Adrenal gland (tissue), 9 donors: ENCODE measurements at regions not wholly inside any gene's neighbourhood (a gene's known extent, or its start where the extent isn't known, plus 50 kb on each side); places are given as distances from the start of the nearest gene placed in this dataset.

Experiments
- DNase-seq, 7 donors: peaks; one replicate each; pipeline ENCODE4 v3.0.0-alpha.2; 2019 to 2020
- H3K27ac ChIP-seq, 5 donors: fragments of 200-600 bp; sonication (generic) in 4 of 5; 1 replicate in 3 of 5; 2 replicates in 2 of 5; pipeline versions ENCODE4 v1.5.1 to v1.8.0; 2016 to 2020; ENCODE audit warnings: mild to moderate bottlenecking in 1 of 5
- H3K27me3 ChIP-seq: fragments of 200-600 bp; 2 replicates; pipeline ENCODE4 v1.8.0; 2021
- H3K36me3 ChIP-seq, 2 donors: fragments of 200-600 bp; replicated peaks in 1 of 2; 1 replicate in 1 of 2; 2 replicates in 1 of 2; pipeline versions ENCODE4 v1.5.1 to v1.8.0; 2018 to 2022
- H3K4me1 ChIP-seq, 2 donors: fragments of 200-600 bp; replicated peaks in 1 of 2; 1 replicate in 1 of 2; 2 replicates in 1 of 2; pipeline versions ENCODE4 v1.5.1 to v1.8.0; 2018 to 2021
- H3K4me3 ChIP-seq, 4 donors: fragments of 200-600 bp; sonication (generic) in 3 of 4; one replicate each; pipeline ENCODE4 v1.5.1; 2016 to 2018
- H3K9me3 ChIP-seq, 3 donors: fragments of 200-600 bp; sonication (generic) in 1 of 3; replicated peaks in 1 of 3; 1 replicate in 2 of 3; 2 replicates in 1 of 3; pipeline versions ENCODE4 v1.5.1 to v1.8.0; 2016 to 2021
- POLR2A ChIP-seq, 2 donors: fragments of 450-650 bp; IDR thresholded peaks; one replicate each; pipeline ENCODE4 v1.6.1; 2017; ENCODE audit warnings: antibody characterized with exemption in 2 of 2, mild to moderate bottlenecking in 2 of 2, moderate library complexity in 1 of 2
- WGBS, 4 donors: extraction: QIAGEN DNeasy Blood & Tissue Kit in 2 of 4; methylation state at CpG; one replicate each; pipeline versions ENCODE4 v1.1.5 to v1.1.7; 2013 to 2017; 5-methylcytosine and 5-hydroxymethylcytosine counted together
- intact Hi-C, 2 donors: fragments of 100-400 bp; cut with DNase I; formaldehyde crosslinking; loops; one replicate each; pipeline versions ENCODE4 v1.14.1 to v1.15.0; 2022 to 2023
- TF ChIP-seq, protein P1 (sequence below), 6 experiments: fragments of 450-650 bp in 4 of 6; fragments of 200-600 bp in 2 of 6; sonication (generic) in 1 of 6; IDR thresholded peaks; 1 replicate in 5 of 6; 2 replicates in 1 of 6; pipeline versions ENCODE4 v1.5.1 to v1.8.0; 2016 to 2021; ENCODE audit warnings: antibody characterized with exemption in 6 of 6, mild to moderate bottlenecking in 2 of 6, moderate library complexity in 1 of 6
- donor health status: healthy with polysubstance abuse.
- donor health status: Bipolar disorder and iron deficiency.
- donor health status: DM: yes; HTN: yes; CAD: no.
- donor health status: DM: no; HTN: no; CAD: no.
- donor health status: DM: no; HTN: no; CAD: no.

DNA sequence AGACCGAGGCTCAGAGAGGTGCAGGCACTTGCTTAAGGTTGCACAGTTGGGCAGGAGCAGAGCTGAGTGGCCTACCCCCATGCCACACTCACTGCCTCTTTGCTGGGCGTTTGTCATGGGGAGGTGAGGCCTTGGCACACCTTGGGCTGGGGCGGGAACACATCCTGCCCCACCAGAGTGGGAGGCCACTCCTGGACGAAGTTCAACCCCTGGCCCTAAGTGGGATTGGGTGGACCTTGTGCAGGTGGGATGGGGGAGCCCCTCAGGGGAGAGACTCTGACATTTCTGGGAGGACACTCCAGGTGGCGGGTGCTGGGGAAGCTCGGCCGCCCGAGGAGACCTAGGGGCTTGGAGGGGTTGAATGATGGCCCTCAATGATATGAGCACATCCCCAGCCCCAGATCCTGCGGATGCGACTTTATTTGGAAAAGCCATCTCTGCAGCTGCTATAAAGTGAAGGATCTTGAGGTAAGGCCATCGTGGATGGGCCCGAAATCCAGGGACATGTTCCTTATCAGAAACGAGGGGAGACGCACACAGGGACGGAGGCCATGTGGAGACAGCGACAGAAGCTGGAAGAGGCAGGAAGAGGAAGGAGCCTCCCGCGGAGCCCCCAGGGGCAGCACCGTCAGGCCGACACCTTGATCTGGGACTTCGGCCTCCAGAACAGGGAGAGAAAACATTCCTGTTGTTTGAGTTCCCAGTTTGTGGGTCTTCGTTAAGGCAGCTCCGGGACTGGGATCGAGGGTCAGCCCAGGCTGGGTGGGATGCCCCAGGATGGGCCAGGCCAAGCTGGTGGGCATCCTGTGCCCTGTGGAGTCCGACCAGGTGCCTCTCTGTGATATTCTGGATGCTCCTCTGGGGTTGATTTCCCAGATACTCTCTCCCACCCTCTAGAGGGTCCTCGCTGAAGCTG, 111.6 kb upstream of the LRPAP1 start:
- DNase-seq: no peak
- H3K27me3 ChIP-seq: no peaks in the 10 kb centered on the region
- H3K9me3 ChIP-seq: no peaks in the 10 kb centered on the region
- intact Hi-C loops: no loop called here
- no peak overlapping the region for H3K4me3 ChIP-seq
- H3K4me1 ChIP-seq: no peaks in the 10 kb centered on the region
- no peak for TF ChIP-seq POLR2A (IDR thresholded peaks at IDR 0.05)
- TF ChIP-seq, protein P1, sequence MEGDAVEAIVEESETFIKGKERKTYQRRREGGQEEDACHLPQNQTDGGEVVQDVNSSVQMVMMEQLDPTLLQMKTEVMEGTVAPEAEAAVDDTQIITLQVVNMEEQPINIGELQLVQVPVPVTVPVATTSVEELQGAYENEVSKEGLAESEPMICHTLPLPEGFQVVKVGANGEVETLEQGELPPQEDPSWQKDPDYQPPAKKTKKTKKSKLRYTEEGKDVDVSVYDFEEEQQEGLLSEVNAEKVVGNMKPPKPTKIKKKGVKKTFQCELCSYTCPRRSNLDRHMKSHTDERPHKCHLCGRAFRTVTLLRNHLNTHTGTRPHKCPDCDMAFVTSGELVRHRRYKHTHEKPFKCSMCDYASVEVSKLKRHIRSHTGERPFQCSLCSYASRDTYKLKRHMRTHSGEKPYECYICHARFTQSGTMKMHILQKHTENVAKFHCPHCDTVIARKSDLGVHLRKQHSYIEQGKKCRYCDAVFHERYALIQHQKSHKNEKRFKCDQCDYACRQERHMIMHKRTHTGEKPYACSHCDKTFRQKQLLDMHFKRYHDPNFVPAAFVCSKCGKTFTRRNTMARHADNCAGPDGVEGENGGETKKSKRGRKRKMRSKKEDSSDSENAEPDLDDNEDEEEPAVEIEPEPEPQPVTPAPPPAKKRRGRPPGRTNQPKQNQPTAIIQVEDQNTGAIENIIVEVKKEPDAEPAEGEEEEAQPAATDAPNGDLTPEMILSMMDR (IDR thresholded peaks at IDR 0.05): no peak
- no peaks in the 10 kb centered on the region for H3K36me3 ChIP-seq
- H3K27ac ChIP-seq: no peak overlapping the region
- 79 to 86% (median 85%) methylated on average over 22 to 26 of the region's 26 CpGs for WGBS, 4 donors

DNA sequence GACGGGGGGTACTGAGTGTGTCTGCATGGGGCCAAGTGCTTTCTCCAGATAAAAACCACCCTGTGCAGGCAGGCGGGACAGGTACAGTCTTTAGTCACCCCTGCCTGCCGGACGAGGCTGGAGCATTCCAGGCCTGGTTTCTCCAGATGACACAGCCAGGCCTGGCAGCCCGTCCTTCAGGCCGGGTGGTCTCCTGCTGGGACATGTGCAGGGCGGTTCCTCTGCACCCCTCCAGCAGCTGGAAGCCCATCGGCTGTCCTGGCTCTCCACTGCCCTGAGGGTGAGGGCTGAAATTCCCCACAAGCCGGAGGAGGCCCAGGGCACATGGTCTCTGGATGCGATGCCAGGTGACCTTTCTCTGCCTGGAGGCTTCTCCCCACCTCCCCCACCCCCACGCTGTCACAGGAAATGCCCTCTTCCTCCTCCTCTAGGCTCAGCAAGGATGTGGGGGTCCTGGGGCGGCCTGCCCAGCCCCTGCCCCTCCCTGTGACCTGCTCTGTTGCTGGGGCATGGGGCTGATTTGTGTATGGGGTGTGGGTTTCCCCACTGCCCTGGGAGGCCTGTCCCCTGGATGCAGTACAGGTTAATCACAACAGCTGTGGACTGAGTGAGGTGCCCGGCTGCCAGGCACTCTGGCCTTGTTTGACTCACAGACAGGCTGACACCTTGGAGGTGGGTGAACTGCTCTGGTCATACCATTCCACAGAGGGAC, 110.7 kb upstream of the LRPAP1 start:
- Histone ChIP-seq H3K9me3 (no peaks in the 10 kb centered on the region), H3K4me1 (no peaks in the 10 kb centered on the region), H3K27ac (no peak overlapping the region), H3K4me3 (no peak overlapping the region), H3K36me3 (no peaks in the 10 kb centered on the region), H3K27me3 (no peaks in the 10 kb centered on the region)
- WGBS, 4 donors: 75 to 84% (median 77%) methylated on average over 4 to 13 of the region's 13 CpGs
- TF ChIP-seq, protein P1 (IDR thresholded peaks at IDR 0.05): no peak
- no peak for TF ChIP-seq POLR2A (IDR thresholded peaks at IDR 0.05)
- DNase-seq: no peak
- intact Hi-C loops: no loop called here

DNA sequence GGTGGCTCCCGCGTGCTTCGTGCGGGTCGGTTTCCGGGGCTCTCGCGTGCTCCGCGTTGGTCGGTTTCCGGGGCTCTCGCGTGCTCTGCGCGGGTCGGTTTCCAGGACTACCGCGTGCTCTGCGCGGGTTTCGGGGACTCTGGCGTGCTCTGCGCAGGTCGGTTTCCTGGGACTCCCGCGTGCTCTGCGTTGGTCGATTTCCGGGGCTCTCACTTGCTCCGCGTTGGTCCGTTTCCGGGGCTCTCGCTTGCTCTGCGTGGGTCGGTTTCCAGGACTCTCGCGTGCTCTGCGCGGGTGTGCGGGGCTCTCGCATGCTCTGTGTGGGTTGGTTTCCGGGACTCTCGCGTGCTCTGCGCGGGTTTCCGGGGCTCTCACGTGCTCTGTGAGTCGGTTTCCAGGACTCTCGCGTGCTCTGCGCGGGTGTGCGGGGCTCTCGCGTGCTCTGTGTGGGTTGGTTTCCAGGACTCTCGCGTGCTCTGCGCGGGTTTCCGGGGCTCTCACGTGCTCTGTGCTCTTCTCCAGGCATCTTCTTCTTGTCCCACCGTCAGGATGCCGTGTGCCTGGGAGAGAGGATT, 109.9 kb upstream of the LRPAP1 start:
- no peak overlapping the region for H3K27ac ChIP-seq
- intact Hi-C loops: no loop called here
- no peaks in the 10 kb centered on the region for H3K9me3 ChIP-seq
- TF ChIP-seq, protein P1 (IDR thresholded peaks at IDR 0.05): no peak
- TF ChIP-seq POLR2A (IDR thresholded peaks at IDR 0.05): no peak
- H3K4me1 ChIP-seq: no peaks in the 10 kb centered on the region
- no peaks in the 10 kb centered on the region for H3K27me3 ChIP-seq
- no peak overlapping the region for H3K4me3 ChIP-seq
- no peaks in the 10 kb centered on the region for H3K36me3 ChIP-seq
- no peak for DNase-seq
- WGBS, 4 donors: 90 to 95% (median 94%) methylated on average over 48 to 66 of the region's 66 CpGs

DNA sequence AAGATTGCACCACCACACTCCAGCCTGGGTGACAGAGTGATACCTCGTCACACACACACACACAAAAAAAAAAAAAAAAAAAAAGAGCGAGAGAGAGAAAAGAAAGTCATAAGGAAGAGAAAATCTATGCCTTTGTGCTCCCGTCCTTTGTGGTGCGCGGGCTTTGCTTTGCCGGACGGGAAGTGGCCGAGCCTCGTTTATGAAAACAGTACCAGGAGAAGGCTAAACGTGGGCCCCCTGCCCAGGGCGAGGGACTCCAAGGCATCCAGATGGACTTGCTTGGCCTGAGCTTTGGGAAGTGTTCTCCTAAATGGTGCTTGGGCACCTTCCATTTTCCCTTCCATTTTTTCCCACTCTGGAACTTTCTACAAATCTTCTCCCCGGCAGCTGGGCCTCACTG, 109.3 kb upstream of the LRPAP1 start:
- intact Hi-C loops: no loop called here

More for the DNA sequence above, 109.3 kb upstream of the LRPAP1 start:
- Histone ChIP-seq H3K27me3 (no peaks in the 10 kb centered on the region), H3K36me3 (no peaks in the 10 kb centered on the region), H3K9me3 (no peaks in the 10 kb centered on the region), H3K27ac (no peak overlapping the region), H3K4me1 (no peaks in the 10 kb centered on the region), H3K4me3 (no peak overlapping the region)
- WGBS, 4 donors: 81 to 90% (median 84%) methylated on average over 11 to 12 of the region's 12 CpGs
- no peak for DNase-seq
- TF ChIP-seq POLR2A (IDR thresholded peaks at IDR 0.05): no peak
- TF ChIP-seq, protein P1 (IDR thresholded peaks at IDR 0.05): no peak
